NB4 (cell line): ENCODE measurements at regions not wholly inside any gene's neighbourhood (a gene's known extent, or its start where the extent isn't known, plus 50 kb on each side); places are given as distances from the start of the nearest gene placed in this dataset.

Experiments used
- CTCF ChIP-seq: IDR thresholded peaks from one replicate; pipeline ENCODE4 v1.5.1; 2012; ENCODE audit warnings: low read depth, low read length
- POLR2A ChIP-seq: IDR thresholded peaks from 2 replicates; pipeline ENCODE4 v1.6.1; 2011; ENCODE audit warnings: mild to moderate bottlenecking; ENCODE audit not compliant: insufficient read length; ENCODE audit errors: extremely low read depth

GRCh38 chr7:16940776-16941175 lies 59.0 kb upstream of the AGR3 start:
- TF ChIP-seq CTCF (no peak), POLR2A (no peak)
